ENCODE measurements at regions not wholly inside any gene's neighbourhood (a gene's known extent, or its start where the extent isn't known, plus 50 kb on each side); places are given as distances from the start of the nearest gene placed in this dataset.

DNA sequence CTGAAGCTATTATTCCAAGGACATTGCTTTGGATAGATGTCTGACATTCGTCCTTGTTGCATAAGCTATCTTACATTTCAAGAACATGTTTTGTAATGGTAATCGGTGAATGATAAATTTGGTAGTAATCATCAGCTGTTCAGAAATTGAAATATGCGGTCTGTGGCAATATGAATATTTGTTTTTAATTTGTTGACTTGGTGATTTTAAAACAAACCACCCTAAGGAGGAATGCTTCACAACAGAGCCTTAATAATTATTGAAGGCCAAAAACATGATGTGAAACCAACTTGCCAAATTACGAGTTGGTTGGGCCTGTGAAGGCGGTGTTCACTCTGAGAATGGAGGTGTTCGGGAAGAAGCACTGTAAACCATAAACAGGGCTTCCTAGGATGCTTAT is 149.7 kb upstream of the TUT7 start:
- H2AFZ ChIP-seq (ENCODE audit: low read depth, low read length, severe bottlenecking): no peak overlapping the region
- no peak overlapping the region for H3K4me3 ChIP-seq (ENCODE audit: insufficient read depth, low read length, poor library complexity, severe bottlenecking)
- no peak overlapping the region for H3K9ac ChIP-seq (ENCODE audit: low read length)
- no peaks in the 10 kb centered on the region for H3K9me2 ChIP-seq (replicated peaks; ENCODE audit: insufficient read depth, low read length)
- no peaks in the 10 kb centered on the region for H4K20me1 ChIP-seq (ENCODE audit: low read depth, low read length)
- no peak overlapping the region for H3K27ac ChIP-seq (ENCODE audit: low read depth, low read length)
- no peaks in the 10 kb centered on the region for H3K36me3 ChIP-seq (ENCODE audit: low read length)
- no peaks in the 10 kb centered on the region for H3F3A ChIP-seq (ENCODE audit: insufficient read depth)
- TF ChIP-seq, protein P1, sequence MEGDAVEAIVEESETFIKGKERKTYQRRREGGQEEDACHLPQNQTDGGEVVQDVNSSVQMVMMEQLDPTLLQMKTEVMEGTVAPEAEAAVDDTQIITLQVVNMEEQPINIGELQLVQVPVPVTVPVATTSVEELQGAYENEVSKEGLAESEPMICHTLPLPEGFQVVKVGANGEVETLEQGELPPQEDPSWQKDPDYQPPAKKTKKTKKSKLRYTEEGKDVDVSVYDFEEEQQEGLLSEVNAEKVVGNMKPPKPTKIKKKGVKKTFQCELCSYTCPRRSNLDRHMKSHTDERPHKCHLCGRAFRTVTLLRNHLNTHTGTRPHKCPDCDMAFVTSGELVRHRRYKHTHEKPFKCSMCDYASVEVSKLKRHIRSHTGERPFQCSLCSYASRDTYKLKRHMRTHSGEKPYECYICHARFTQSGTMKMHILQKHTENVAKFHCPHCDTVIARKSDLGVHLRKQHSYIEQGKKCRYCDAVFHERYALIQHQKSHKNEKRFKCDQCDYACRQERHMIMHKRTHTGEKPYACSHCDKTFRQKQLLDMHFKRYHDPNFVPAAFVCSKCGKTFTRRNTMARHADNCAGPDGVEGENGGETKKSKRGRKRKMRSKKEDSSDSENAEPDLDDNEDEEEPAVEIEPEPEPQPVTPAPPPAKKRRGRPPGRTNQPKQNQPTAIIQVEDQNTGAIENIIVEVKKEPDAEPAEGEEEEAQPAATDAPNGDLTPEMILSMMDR (IDR thresholded peaks at IDR 0.05; ENCODE audit: insufficient read depth, low read length, poor library complexity, severe bottlenecking): no peak
- no peak for TF ChIP-seq EZH2phosphoT487 (conservative IDR thresholded peaks at IDR 0.05; ENCODE audit: low read length)
- H3K79me2 ChIP-seq (ENCODE audit: insufficient read depth, low read length): no peaks in the 10 kb centered on the region
- no peaks in the 10 kb centered on the region for H3K27me3 ChIP-seq (ENCODE audit: low read length)
- no peak overlapping the region for H3K4me2 ChIP-seq (ENCODE audit: low read depth, low read length, poor library complexity, severe bottlenecking)
- H3K9me3 ChIP-seq (ENCODE audit: insufficient read depth, low read length): no peaks in the 10 kb centered on the region

DNA sequence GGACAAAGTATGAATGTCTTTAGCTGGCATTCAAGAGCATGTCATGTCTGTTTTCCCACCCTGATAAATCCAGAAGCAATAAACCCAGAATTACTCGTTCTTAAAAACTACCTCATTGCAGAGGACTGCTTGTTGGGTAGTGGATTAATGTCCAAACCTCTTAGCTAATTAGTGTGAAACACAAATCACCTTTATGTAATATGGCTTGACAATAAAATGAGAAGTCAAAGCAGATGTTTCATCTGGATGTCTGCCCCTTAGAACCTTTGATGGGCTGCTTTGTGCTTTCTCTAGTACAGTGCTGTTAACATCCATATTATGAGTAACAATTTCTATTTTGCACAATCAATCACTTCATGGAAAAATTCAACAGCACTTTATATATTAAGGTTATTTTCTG is 149.1 kb upstream of the TUT7 start:
- Histone ChIP-seq H3K79me2 (ENCODE audit: insufficient read depth, low read length) (no peaks in the 10 kb centered on the region), H3K27me3 (ENCODE audit: low read length) (no peaks in the 10 kb centered on the region), H3K9me3 (ENCODE audit: insufficient read depth, low read length) (no peaks in the 10 kb centered on the region), H3K27ac (ENCODE audit: low read depth, low read length) (no peak overlapping the region), H3K4me3 (ENCODE audit: insufficient read depth, low read length, poor library complexity, severe bottlenecking) (no peak overlapping the region), H3F3A (ENCODE audit: insufficient read depth) (no peaks in the 10 kb centered on the region), H3K9ac (ENCODE audit: low read length) (no peak overlapping the region), H4K20me1 (ENCODE audit: low read depth, low read length) (no peaks in the 10 kb centered on the region), H3K4me2 (ENCODE audit: low read depth, low read length, poor library complexity, severe bottlenecking) (no peak overlapping the region), H2AFZ (ENCODE audit: low read depth, low read length, severe bottlenecking) (no peak overlapping the region), H3K36me3 (ENCODE audit: low read length) (no peaks in the 10 kb centered on the region), H3K9me2 (replicated peaks; ENCODE audit: insufficient read depth, low read length) (no peaks in the 10 kb centered on the region)
- TF ChIP-seq, protein P1 (IDR thresholded peaks at IDR 0.05; ENCODE audit: insufficient read depth, low read length, poor library complexity, severe bottlenecking): no peak
- TF ChIP-seq EZH2phosphoT487 (conservative IDR thresholded peaks at IDR 0.05; ENCODE audit: low read length): no peak

- Histone ChIP-seq H3K36me3 (ENCODE audit: low read length) (no peaks in the 10 kb centered on the region), H3F3A (ENCODE audit: insufficient read depth) (no peaks in the 10 kb centered on the region), H3K27ac (ENCODE audit: low read depth, low read length) (no peak overlapping the region), H3K9me3 (ENCODE audit: insufficient read depth, low read length) (no peaks in the 10 kb centered on the region), H3K9ac (ENCODE audit: low read length) (no peak overlapping the region), H3K4me3 (ENCODE audit: insufficient read depth, low read length, poor library complexity, severe bottlenecking) (no peak overlapping the region), H3K27me3 (ENCODE audit: low read length) (no peaks in the 10 kb centered on the region), H2AFZ (ENCODE audit: low read depth, low read length, severe bottlenecking) (no peak overlapping the region), H3K4me2 (ENCODE audit: low read depth, low read length, poor library complexity, severe bottlenecking) (no peak overlapping the region), H4K20me1 (ENCODE audit: low read depth, low read length) (no peaks in the 10 kb centered on the region), H3K79me2 (ENCODE audit: insufficient read depth, low read length) (no peaks in the 10 kb centered on the region), H3K9me2 (replicated peaks; ENCODE audit: insufficient read depth, low read length) (no peaks in the 10 kb centered on the region)
- no peak for TF ChIP-seq EZH2phosphoT487 (conservative IDR thresholded peaks at IDR 0.05; ENCODE audit: low read length)
- TF ChIP-seq, protein P1 (IDR thresholded peaks at IDR 0.05; ENCODE audit: insufficient read depth, low read length, poor library complexity, severe bottlenecking): no peak
Measured at GRCh38 chr9:86500667-86501435, 146.6 kb upstream of the TUT7 start.
